PC-9 (cell line): ENCODE measurements at regions not wholly inside any gene's neighbourhood (a gene's known extent, or its start where the extent isn't known, plus 50 kb on each side); places are given as distances from the start of the nearest gene placed in this dataset.

ENCODE experiments used
- BruUV-seq: library from RNA; stranded (reverse); fragments of 400-500 nt; replicated peaks from 2 replicates; lab custom pipeline; 2021; lab: Mats Ljungman, UMichigan
- CTCF ChIA-PET: fragments of 300-600 bp; sonication (Branson Sonifier 250); formaldehyde crosslinking; loops from one replicate; lab custom pipeline; 2022; ENCODE audit warnings: antibody characterized with exemption; lab: Charles Lee
- POLR2A ChIA-PET: fragments of 300-600 bp; sonication (Branson Sonifier 250); formaldehyde crosslinking; loops from one replicate; lab custom pipeline; 2022; ENCODE audit warnings: antibody characterized with exemption; ENCODE audit not compliant: unreplicated experiment; lab: Charles Lee
- DNase-seq, 2 experiments: peaks; one replicate each; pipeline versions ENCODE4 v3.0.0 to v3.0.0-alpha.2; 2015 to 2022; ENCODE audit warnings: mixed read lengths in 1 of 2
- H2AFZ ChIP-seq: fragments of 200-600 bp; sonication (generic); 2 replicates; pipeline ENCODE4 v1.8.1; 2017; ENCODE audit warnings: antibody characterized with exemption
- H3F3A ChIP-seq: fragments of 200-600 bp; sonication (generic); 2 replicates; pipeline ENCODE4 v1.8.1; 2017; ENCODE audit warnings: antibody characterized with exemption, mild to moderate bottlenecking, low read depth; ENCODE audit not compliant: insufficient read depth
- H3K27ac ChIP-seq: fragments of 200-600 bp; sonication (generic); 2 replicates; pipeline ENCODE4 v1.6.1; 2016; ENCODE audit warnings: mixed run types
- H3K27me3 ChIP-seq: fragments of 200-600 bp; sonication (generic); 2 replicates; pipeline ENCODE4 v1.6.1; 2016; ENCODE audit warnings: low read depth, mixed run types; ENCODE audit not compliant: insufficient read depth
- H3K36me3 ChIP-seq: fragments of 200-600 bp; sonication (generic); 2 replicates; pipeline ENCODE4 v1.6.1; 2016; ENCODE audit warnings: low read depth, mixed run types
- H3K4me1 ChIP-seq: fragments of 200-600 bp; sonication (generic); replicated peaks from 2 replicates; pipeline ENCODE4 v1.6.1; 2016; ENCODE audit warnings: mixed run types; ENCODE audit not compliant: insufficient read depth
- H3K4me2 ChIP-seq: fragments of 200-600 bp; sonication (generic); 2 replicates; pipeline ENCODE4 v1.6.1; 2017; ENCODE audit warnings: mixed run types
- H3K4me3 ChIP-seq: fragments of 200-600 bp; sonication (generic); 2 replicates; pipeline ENCODE4 v1.6.1; 2016; ENCODE audit warnings: mixed run types
- H3K79me2 ChIP-seq: fragments of 200-600 bp; sonication (generic); 2 replicates; pipeline ENCODE4 v1.6.1; 2017; ENCODE audit warnings: low read depth, mixed run types
- H3K9me2 ChIP-seq: fragments of 200-600 bp; sonication (generic); 2 replicates; pipeline ENCODE4 v1.8.1; 2017; ENCODE audit warnings: mild to moderate bottlenecking; ENCODE audit not compliant: insufficient read depth
- H3K9me3 ChIP-seq: fragments of 200-600 bp; sonication (generic); 2 replicates; pipeline ENCODE4 v1.8.1; 2016; ENCODE audit warnings: low read depth; ENCODE audit not compliant: insufficient read depth
- H4K20me1 ChIP-seq: fragments of 200-600 bp; sonication (generic); 2 replicates; pipeline ENCODE4 v1.8.1; 2017; ENCODE audit not compliant: insufficient read depth
- EZH2 ChIP-seq: fragments of 200-600 bp; sonication (generic); IDR thresholded peaks from 2 replicates; pipeline ENCODE4 v1.8.0; 2017; ENCODE audit warnings: antibody characterized with exemption, low read depth
- intact Hi-C: fragments of 100-400 bp; cut with micrococcal nuclease; formaldehyde crosslinking; loops from one replicate; pipeline ENCODE4 v1.10.0; 2022; ENCODE audit not compliant: unreplicated experiment
- TF ChIP-seq, protein P1 (sequence below): fragments of 200-600 bp; sonication (generic); conservative IDR thresholded peaks from 2 replicates; pipeline ENCODE4 v1.6.1; 2017; ENCODE audit warnings: mixed run types, antibody characterized with exemption, mild to moderate bottlenecking, moderate library complexity

DNA sequence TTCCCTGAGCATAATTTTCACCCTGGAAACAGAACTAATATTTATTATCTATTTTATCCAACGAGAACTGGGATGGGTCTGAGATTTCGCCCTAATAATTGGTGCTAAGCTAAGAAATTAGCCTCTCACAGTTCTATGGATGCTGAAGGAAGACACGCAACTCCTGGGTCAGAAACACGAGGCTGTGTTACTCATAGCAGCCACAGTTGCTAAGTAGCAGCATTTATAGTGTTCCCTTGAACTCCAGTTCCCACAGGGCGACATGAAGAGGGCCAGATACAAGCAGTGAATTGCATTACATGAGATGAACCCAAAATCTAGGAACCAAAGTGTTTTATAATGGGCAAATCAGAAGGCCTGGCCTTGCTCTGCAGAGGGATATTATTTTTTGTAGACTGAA, 109.8 kb upstream of the AGR3 start:
- CTCF ChIA-PET, result no interaction called here

GRCh38 chr7:16993543-16993942, 111.8 kb upstream of the AGR3 start:
- Histone ChIP-seq H3K36me3 (peaks cover 8% of the 10 kb centered on the region; the same call in 1 of the 2 replicates), H4K20me1 (no peaks in the 10 kb centered on the region), H3K9me2 (no peaks in the 10 kb centered on the region), H2AFZ (no peak overlapping the region), H3K9me3 (peaks cover 16% of the 10 kb centered on the region), H3K27ac (no peak overlapping the region), H3K4me1 (peaks cover 24% of the 10 kb centered on the region), H3K4me2 (no peak overlapping the region), H3K4me3 (no peak overlapping the region), H3K79me2 (no peaks in the 10 kb centered on the region), H3F3A (peaks cover 15% of the 10 kb centered on the region), H3K27me3 (no peaks in the 10 kb centered on the region)
- ChIA-PET CTCF (no interaction called here), POLR2A (no interaction called here)
- no peak for DNase-seq
- TF ChIP-seq, protein P1, sequence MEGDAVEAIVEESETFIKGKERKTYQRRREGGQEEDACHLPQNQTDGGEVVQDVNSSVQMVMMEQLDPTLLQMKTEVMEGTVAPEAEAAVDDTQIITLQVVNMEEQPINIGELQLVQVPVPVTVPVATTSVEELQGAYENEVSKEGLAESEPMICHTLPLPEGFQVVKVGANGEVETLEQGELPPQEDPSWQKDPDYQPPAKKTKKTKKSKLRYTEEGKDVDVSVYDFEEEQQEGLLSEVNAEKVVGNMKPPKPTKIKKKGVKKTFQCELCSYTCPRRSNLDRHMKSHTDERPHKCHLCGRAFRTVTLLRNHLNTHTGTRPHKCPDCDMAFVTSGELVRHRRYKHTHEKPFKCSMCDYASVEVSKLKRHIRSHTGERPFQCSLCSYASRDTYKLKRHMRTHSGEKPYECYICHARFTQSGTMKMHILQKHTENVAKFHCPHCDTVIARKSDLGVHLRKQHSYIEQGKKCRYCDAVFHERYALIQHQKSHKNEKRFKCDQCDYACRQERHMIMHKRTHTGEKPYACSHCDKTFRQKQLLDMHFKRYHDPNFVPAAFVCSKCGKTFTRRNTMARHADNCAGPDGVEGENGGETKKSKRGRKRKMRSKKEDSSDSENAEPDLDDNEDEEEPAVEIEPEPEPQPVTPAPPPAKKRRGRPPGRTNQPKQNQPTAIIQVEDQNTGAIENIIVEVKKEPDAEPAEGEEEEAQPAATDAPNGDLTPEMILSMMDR, result no peak
- TF ChIP-seq EZH2, result no peak
- BruUV-seq, result no TSS peak
- intact Hi-C loops, result no loop called here

More for the DNA sequence above, 109.8 kb upstream of the AGR3 start:
- Histone ChIP-seq H3K27me3 (no peaks in the 10 kb centered on the region), H3K9me3 (peaks cover 11% of the 10 kb centered on the region), H3K4me2 (no peak overlapping the region), H3K36me3 (peaks cover 12% of the 10 kb centered on the region; the same call in 1 of the 2 replicates), H2AFZ (no peak overlapping the region), H3F3A (peaks cover 15% of the 10 kb centered on the region), H4K20me1 (no peaks in the 10 kb centered on the region), H3K79me2 (no peaks in the 10 kb centered on the region), H3K4me3 (no peak overlapping the region), H3K27ac (no peak overlapping the region), H3K9me2 (no peaks in the 10 kb centered on the region), H3K4me1 (peaks cover 27% of the 10 kb centered on the region)
- POLR2A ChIA-PET, result no interaction called here
- TF ChIP-seq, protein P1, result no peak
- no peak for TF ChIP-seq EZH2
- intact Hi-C loops, result loop anchor here (2.0 kb wide), 3 partner anchors 17 to 379 kb away; no protein-coding TSS in a partner anchor
- BruUV-seq, result no TSS peak
- DNase-seq, result no peak

GRCh38 chr7:16998481-16999051, 116.8 kb upstream of the AGR3 start:
- Histone ChIP-seq H3K27ac (no peak overlapping the region), H3K9me3 (peaks cover 16% of the 10 kb centered on the region), H3K27me3 (no peaks in the 10 kb centered on the region), H3K4me3 (no peak overlapping the region), H4K20me1 (no peaks in the 10 kb centered on the region), H3K4me1 (no peaks in the 10 kb centered on the region), H3K4me2 (no peak overlapping the region), H3K36me3 (no peaks in the 10 kb centered on the region), H3F3A (peaks cover 3% of the 10 kb centered on the region; the same call in 1 of the 2 replicates), H2AFZ (no peak overlapping the region), H3K79me2 (no peaks in the 10 kb centered on the region), H3K9me2 (no peaks in the 10 kb centered on the region)
- ChIA-PET POLR2A (no interaction called here), CTCF (no interaction called here)
- no peak for DNase-seq
- BruUV-seq, result no TSS peak
- intact Hi-C loops, result no loop called here
- TF ChIP-seq EZH2, result no peak
- TF ChIP-seq, protein P1, result no peak
